ENCODE measurements at regions not wholly inside any gene's neighbourhood (a gene's known extent, or its start where the extent isn't known, plus 50 kb on each side); places are given as distances from the start of the nearest gene placed in this dataset.

GRCh38 chr3:18672561-18672960, 247.4 kb upstream of the SATB1 start:
- TF ChIP-seq, protein P1, sequence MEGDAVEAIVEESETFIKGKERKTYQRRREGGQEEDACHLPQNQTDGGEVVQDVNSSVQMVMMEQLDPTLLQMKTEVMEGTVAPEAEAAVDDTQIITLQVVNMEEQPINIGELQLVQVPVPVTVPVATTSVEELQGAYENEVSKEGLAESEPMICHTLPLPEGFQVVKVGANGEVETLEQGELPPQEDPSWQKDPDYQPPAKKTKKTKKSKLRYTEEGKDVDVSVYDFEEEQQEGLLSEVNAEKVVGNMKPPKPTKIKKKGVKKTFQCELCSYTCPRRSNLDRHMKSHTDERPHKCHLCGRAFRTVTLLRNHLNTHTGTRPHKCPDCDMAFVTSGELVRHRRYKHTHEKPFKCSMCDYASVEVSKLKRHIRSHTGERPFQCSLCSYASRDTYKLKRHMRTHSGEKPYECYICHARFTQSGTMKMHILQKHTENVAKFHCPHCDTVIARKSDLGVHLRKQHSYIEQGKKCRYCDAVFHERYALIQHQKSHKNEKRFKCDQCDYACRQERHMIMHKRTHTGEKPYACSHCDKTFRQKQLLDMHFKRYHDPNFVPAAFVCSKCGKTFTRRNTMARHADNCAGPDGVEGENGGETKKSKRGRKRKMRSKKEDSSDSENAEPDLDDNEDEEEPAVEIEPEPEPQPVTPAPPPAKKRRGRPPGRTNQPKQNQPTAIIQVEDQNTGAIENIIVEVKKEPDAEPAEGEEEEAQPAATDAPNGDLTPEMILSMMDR (IDR thresholded peaks at IDR 0.05) = no peak
- no peak for TF ChIP-seq POLR2A (IDR thresholded peaks at IDR 0.05)

Measured in Peyer's patch (tissue), 4 donors.